SK-N-SH (cell line): ENCODE measurements at regions not wholly inside any gene's neighbourhood (a gene's known extent, or its start where the extent isn't known, plus 50 kb on each side); places are given as distances from the start of the nearest gene placed in this dataset.

ENCODE experiments used
- CTCF ChIP-seq: fragments of 200-600 bp; sonication (generic); IDR thresholded peaks from 2 replicates; pipeline ENCODE4 v1.6.1; 2017; ENCODE audit warnings: antibody characterized with exemption, mild to moderate bottlenecking, moderate library complexity
- EP300 ChIP-seq, 2 experiments: IDR thresholded peaks; 2 replicates each; pipeline versions ENCODE4 v1.4.0 to v1.6.1; 2012; ENCODE audit warnings: borderline replicate concordance in 1 of 2, low read depth in 1 of 2, low read length in 1 of 2
- EZH2phosphoT487 ChIP-seq: fragments of 200-600 bp; sonication (generic); IDR thresholded peaks from 2 replicates; pipeline ENCODE4 v1.6.1; 2017; ENCODE audit warnings: low read depth, mixed run types, mild to moderate bottlenecking, antibody characterized with exemption, moderate library complexity, borderline replicate concordance
- RCOR1 ChIP-seq: fragments of 150-350 bp; IDR thresholded peaks from 2 replicates; pipeline ENCODE4 v1.6.1; 2017; ENCODE audit warnings: antibody characterized with exemption, low read length
- TCF12 ChIP-seq: IDR thresholded peaks from 2 replicates; pipeline ENCODE4 v1.4.0; 2012
- TEAD4 ChIP-seq: IDR thresholded peaks from 2 replicates; pipeline ENCODE4 v1.4.0; 2012; ENCODE audit warnings: mild to moderate bottlenecking, borderline replicate concordance; ENCODE audit not compliant: insufficient read depth
- ZBTB33 ChIP-seq: IDR thresholded peaks from 2 replicates; pipeline ENCODE4 v1.4.0; 2012; ENCODE audit warnings: low read depth, borderline replicate concordance

GRCh38 chr11:55503449-55503848 lies 50.8 kb upstream of the OR4C15 start:
- TF ChIP-seq EP300 (IDR thresholded peaks at IDR 0.05; ENCODE audit: borderline replicate concordance in 1 of 2, low read depth in 1 of 2, low read length in 1 of 2): no peak
- TF ChIP-seq CTCF: no peak
- no peak for TF ChIP-seq TEAD4
- no peak for TF ChIP-seq TCF12
- no peak for TF ChIP-seq ZBTB33
- no peak for TF ChIP-seq EZH2phosphoT487
- TF ChIP-seq RCOR1: no peak
